NCI-H1417 (cell line): ENCODE measurements at regions not wholly inside any gene's neighbourhood (a gene's known extent, or its start where the extent isn't known, plus 50 kb on each side); places are given as distances from the start of the nearest gene placed in this dataset.
"Not testable (repeated sequence)": the region's sequence is repeated elsewhere in the genome, so short reads cannot be mapped to it uniquely, and the experiment has no call there.

ENCODE experiments used
- DNase-seq, 3 experiments: peaks; one replicate each; lab custom pipeline; 2025; lab: John Stamatoyannopoulos, UW

DNA sequence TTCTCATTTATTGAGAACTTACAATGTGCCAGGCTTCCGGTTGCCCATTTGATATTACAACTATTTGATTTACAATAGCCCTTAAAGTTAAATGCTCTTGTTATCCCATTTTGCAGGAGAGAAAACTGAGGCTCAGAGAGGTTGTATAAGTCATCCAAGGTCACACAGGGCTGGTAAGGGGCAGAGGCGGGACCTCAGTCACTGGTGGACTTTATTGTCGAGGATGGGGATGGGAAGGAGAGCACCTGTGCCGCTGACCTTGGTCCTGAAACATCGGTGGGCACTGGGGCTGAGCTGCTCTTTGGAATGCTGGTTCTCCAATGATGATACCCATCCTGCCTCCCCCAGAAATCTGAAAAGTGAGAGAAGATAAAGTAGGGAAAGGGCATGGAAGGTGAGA lies 265.4 kb downstream of the MIAT start:
- no peak for DNase-seq

- DNase-seq, result peak in 1 of 3 experiments; percentile 7
These were observed 266.1 kb downstream of the MIAT start for GRCh38 chr22:26923531-26923930.

GRCh38 chr22:26927821-26928220 lies 270.4 kb downstream of the MIAT start:
- DNase-seq, result no peak

- no peak for DNase-seq
These were observed 274.1 kb downstream of the MIAT start for GRCh38 chr22:26931471-26931870.

DNA sequence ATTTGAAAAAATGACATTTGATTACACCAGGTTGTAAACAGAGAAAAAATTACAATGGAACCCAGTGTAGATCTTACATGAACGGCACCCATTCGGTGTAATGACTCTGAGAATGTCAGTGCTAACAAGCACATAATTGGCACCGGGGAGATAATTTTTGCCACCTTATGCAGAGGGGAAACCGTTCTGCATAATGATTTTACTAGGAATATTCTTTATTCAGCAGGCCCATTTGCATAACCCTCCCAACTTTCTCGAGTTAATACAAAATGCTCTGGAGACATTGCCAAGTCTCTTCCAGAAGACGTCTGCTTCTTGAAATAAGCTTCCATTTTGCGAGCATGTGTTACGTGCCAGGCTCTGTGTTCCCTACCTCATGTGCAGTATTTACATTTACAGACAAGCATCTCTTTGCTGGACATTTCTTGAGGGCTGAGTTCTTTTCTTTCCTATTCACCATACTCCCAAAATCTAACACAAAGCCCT lies 275.8 kb downstream of the MIAT start:
- DNase-seq, result no peak

GRCh38 chr22:26937213-26937612 lies 279.8 kb downstream of the MIAT start:
- DNase-seq, result no peak

DNA sequence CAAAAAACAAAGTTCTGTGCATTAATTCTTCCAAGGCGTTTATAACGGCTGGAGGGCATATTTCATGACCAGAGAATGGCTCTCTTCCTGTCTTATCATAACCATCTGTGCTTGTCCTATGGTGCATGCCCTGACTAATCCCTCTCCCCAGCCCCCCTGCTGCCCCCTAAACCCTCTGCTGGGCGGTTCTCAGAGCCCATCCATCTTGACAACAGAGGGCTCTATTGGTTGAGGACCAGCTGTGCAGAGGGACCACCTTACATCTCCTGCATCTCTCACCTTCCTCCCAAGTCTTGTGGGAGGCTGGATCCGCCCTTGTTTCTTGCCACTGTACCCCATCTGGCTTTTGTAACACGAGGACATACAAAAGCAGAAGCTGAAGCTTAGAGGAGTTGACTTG lies 282.1 kb downstream of the MIAT start:
- DNase-seq, result no peak

GRCh38 chr22:26941896-26942636 lies 284.7 kb downstream of the MIAT start:
- DNase-seq, result no peak

DNA sequence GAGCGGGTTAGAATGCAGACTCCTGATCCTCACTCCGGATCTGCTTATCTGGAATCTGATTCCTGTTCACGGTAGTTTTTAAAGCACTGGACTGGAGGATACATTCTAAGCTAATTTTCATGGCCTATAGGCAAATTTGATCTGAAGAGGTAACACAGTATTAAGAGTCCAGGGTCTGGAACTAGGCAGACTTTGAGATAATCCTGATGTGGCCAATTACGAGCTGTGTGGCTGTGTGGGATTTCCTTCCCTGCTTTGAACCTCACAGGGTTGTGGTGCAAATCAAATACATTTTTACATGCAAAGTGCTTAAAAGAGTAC lies 285.2 kb downstream of the MIAT start:
- DNase-seq, result no peak

- DNase-seq, result no peak
These were observed 288.2 kb downstream of the MIAT start for GRCh38 chr22:26945565-26945964.

DNA sequence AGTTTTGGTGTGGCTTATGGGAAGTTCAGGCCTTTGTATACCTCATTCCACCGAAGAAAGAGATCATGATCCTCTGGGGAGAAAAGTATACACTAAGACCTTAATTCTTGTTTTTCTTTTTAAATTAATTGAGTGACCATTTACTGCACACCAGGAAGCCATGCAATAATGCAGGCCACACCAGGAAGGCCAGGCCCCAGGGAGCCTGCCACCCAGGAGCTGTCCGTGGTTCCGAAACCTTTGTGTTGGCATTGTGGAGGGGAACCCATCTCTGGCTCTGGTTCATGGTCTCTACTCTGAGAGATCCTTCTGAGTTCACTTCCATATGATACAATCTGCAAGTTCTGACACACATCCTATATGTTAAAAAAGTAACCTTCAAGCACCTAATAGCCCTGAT lies 291.8 kb downstream of the MIAT start:
- no peak for DNase-seq

GRCh38 chr22:26951139-26951538 lies 293.8 kb downstream of the MIAT start:
- not testable (repeated sequence) for DNase-seq

DNA sequence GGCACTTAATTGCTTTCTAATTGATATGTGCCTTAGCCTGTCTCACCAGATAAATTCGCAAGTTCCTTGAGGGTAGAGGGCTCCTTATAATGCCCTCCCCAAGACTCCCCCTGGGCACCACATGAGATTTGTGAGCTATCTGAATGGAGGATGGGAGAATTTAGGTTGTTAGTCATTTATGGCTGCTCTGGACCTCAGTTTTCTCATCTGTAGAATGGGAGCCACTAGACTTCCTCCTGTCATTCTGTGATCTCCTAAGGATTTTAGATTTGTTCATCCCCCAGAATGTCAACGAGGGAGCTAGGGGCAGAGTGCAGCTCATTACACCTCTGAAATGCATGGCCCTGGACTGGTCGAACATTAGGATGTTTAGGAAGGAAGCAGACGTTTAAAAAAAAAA lies 294.6 kb downstream of the MIAT start:
- DNase-seq, result no peak

DNA sequence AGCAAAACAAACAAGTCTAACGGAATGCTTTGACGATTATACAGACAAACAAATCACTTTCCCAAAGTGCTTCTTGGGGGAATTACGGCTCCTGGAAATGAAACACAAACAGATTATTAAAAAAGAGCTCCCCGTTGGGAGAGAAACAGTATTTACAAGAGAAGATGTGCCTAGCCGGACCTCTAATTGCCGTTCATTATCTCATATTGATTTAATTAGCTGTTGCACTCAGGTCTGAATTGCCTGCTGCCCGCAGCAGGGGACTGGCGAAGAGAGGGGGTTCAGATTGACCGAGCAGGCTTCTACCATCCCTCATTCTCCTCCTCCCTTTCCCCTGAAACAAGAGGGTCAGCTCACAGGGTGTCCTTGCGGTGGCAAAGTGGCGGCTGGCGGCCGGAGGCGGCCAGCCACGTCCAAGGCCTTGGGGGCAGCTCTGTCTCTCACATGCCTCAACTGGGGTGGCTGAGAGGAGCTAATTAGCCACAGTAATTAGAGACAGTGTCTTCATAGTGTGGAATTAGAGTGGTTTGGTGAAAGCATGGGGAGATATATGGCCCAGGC lies 295.1 kb downstream of the MIAT start:
- DNase-seq, result peak in 2 of 3 experiments; percentile 68 to 88

DNA sequence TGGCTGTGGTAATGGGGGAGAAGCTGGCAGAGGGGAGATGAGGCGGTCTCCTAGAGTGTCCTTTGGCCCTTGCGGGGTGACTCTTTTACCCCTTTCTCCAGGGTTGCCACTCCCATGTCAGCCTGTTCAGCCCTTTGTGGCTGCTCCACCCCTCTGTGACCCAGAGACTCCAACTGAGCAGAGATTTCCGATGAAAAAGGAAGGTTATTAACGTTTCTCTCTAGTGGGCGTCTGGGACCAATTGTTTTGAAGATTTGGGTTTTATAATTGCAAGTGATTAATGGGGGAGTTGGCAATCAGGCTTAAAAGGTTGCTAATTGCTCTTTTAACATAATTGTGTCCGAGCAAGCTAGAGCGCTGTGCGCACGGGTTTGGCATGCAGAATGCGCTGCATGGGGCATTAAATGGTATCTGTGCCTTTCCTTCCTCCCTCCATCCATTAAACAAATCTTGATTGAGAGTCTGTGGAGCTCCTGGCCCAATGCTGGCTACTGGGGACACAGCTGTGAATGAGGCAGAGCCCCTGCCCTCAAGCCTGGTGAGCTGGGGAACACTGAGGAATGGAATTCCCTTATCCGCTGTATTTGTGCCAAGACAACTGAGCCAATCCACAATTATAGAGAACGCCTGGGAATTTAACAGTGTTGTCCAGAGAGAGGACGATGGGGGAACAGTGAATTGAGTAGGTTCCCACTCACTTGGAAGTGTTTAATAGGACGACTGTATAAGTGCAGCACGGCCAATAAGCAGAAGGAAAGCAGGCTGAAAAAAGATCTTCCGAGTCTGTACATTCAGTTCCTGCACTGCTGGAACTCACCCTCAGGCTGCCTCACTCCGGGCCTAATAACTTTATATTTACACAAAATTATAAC lies 295.9 kb downstream of the MIAT start:
- DNase-seq, result peak in 2 of 3 experiments; percentile 60 to 80

GRCh38 chr22:26956371-26956770 lies 299.0 kb downstream of the MIAT start:
- DNase-seq, result peak in 2 of 3 experiments; percentile 39 to 64

DNA sequence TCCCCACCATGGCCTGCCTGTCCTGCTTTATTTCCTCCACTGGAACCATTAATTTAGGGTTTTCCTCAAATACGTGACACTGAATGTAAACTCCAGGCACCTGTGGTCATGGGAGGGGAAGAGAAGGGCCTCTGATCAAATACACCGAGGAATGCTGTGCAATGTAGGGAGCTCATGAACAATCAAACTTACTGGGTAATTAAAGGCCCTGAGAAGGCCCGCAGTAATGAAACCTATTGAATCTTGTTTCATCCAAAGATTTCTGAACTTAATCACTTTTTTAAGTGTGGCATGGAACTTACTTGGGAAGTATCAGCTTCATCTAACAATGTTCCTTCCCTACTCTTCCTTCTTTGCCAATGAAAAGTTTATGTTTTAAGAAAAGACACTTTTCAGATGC lies 299.8 kb downstream of the MIAT start:
- DNase-seq, result no peak

DNA sequence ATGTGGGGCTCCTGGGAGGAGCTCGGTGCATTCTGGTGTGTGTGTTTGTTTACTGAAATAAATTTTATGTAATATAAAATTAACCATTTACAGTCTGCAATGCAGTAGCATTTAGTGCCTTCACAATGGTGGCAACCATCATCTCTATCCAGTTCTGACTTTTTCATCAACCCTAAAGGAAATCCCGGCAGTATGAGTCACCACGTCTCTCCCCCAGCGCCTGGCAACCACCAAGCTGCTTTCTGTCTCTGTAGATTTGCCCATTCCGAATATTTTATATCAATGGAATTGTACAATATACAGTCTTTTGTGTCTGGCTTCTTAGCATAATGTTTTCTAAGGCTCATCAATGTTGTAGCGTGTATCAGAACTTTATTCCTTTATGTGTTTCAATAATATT lies 300.5 kb downstream of the MIAT start:
- no peak for DNase-seq

GRCh38 chr22:26958378-26958777 lies 301.0 kb downstream of the MIAT start:
- DNase-seq, result no peak

GRCh38 chr22:26964642-26965041 lies 307.3 kb downstream of the MIAT start:
- DNase-seq, result no peak

DNA sequence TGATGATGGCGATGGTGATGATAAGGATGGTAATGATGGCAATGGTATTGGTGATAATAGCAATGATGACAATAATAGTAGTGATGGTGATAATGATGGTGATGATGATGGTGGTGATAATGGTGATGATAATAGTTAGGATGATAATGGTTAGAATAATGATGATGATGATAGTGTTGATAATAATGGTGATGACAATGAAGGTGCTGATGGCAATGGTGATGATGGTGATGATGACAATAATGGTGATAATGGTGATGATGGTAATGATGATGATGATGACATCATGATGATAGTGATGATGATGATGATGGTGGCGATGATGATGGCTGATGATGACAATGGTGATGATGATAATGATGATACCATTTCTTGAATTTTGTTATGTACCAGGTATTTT lies 309.9 kb downstream of the MIAT start:
- DNase-seq, result no peak

DNA sequence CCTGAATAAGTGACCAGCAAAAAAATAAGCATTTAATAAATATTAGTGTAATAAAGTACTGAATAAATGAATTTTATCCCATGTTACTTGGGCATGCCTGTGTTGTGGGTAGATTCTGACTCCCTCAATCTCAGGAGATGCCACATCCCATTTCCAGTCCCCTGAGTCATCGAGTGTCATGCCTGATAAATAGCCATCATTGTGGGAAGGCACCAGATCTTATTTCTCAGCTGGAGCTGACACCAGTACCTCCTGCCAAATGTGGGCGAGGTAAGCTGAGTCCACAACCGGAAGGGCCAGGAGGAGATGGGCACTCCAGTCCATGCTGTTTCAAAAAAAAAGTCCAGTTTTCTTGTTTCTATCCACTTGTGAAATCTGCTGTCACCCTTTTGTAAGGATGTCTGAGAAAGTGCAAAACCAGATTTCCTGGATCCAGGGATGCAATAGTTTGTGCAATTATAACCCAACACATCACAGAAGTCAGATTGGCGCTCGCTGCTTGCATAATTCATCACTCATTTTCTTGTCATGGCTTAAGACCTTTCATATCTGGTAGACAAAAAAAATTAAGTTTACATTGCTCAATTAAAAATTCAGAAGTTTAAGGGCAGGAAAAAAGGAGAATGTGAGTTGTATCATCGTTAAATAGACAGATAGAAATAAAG lies 311.6 kb downstream of the MIAT start:
- no peak for DNase-seq
